ENCODE measurements at regions not wholly inside any gene's neighbourhood (a gene's known extent, or its start where the extent isn't known, plus 50 kb on each side); places are given as distances from the start of the nearest gene placed in this dataset.
"Not testable (repeated sequence)": the region's sequence is repeated elsewhere in the genome, so short reads cannot be mapped to it uniquely, and the experiment has no call there.

DNA sequence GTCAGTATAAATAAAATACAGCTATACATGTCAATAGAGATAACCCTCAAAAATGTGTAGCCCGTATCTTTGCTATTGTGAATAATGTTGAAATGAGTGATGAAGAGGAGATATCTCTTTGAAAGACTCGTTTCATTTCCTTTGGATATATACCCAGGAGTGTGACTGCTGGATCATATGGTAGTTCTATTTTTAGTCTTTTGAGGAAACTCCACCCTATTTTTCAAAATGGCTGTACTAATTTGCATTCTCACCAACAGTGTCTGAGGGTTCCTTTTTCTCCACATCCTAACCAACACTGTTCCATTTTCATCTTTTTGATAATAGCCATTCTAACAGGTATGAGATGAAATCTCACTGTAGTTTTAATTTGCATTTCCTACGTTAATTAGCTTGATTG is 237.5 kb upstream of the GBE1 start:
- no peak for DNase-seq

- DNase-seq, result no peak
Observed at GRCh38 chr3:81998139-81998755, 236.8 kb upstream of the GBE1 start.

- DNase-seq, result no peak
Observed at GRCh38 chr3:81997390-81997789, 235.9 kb upstream of the GBE1 start.

DNA sequence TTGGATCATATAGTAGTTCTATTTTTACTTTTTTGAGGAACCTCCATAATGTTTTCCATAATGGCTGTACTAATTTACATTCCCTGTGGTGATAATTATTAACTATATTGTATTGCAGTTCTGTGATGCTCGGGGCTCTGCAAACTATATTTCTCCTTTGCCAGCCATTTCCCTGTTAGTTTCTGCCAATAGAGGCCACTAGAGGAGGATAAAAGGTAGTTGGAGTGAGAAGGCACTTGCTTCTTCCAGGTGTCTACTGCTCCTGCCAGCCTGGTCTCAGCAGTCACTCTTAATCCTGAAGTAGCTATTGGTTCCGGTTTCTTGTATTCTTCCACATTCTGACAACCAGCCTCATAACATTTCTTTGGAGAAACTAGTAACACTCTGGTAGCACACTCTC is 233.9 kb upstream of the GBE1 start:
- no peak for DNase-seq

GRCh38 chr3:81989758-81990157 is 228.3 kb upstream of the GBE1 start:
- DNase-seq, result no peak

DNA sequence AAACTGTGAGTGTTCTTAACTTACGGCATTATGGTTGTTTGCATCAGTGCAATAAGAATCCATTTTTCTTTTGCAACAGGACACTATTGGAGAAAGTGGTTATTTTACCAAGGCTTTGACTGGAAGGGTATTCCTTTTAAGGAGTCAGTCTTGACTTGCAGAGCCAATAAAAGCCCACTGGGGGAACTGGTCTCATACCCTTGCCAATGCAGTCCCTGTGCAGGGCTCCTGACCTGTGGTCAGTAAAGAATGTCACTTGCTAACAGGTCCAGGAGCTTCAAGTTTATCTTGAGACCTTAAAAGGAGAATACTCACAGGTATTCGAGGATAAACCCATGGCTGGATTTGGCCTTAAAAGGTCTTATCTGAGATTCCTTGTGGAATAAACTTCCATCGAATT is 227.8 kb upstream of the GBE1 start:
- DNase-seq, result no peak

DNA sequence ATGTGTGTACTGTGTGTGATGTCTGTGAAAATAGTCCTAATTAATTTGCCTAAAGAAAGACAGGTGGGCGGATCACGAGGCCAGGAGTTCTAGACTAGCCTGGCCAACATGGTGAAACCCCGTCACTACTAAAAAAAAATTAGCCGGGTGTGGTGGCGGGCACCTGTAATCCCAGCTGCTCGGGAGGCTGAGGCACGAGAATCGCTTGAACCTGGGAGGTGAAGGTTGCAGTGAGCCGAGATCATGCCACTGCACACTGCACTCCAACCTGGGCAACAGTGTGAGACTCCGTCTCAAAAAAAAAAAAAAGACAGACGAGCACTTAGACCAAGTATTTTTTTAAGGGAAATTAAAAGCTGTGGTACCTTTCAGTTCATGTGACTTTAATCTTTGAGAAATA is 226.0 kb upstream of the GBE1 start:
- not testable (repeated sequence) for DNase-seq

DNA sequence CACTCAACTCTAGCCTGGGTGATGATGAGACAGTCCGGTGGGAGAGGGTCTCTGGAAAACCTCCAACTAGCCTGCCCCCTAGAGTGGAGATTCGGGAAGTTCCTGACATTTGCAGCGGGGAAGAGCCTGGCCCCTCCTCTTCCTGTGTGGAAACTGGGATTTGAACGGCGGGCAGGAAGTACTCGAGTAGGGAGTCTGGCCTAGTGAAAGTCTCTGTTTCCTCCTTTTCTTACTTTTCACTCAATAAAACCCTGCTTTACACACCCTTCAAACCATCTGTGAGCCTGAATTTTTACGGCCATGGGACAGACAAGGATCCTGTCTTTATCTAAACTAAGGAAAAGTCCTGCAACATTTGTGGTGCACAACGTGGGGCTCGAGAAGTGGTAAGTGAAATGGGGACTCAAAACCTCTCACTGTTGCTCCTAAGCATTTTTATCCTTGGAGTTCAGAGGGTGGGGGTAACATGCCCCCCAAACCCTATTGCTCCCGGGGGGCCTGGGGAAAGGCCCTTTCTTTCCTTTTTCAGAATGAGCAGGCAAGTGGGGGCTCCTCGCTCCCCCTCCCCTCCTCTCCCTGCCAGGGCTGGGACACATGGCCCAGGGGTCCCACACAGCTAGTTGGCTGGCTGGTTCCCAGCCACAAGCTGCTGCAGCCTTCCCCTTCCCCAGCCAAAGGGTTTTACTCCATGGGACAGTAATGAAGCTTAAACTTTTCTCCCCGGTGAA is 224.7 kb upstream of the GBE1 start:
- DNase-seq, result no peak

DNA sequence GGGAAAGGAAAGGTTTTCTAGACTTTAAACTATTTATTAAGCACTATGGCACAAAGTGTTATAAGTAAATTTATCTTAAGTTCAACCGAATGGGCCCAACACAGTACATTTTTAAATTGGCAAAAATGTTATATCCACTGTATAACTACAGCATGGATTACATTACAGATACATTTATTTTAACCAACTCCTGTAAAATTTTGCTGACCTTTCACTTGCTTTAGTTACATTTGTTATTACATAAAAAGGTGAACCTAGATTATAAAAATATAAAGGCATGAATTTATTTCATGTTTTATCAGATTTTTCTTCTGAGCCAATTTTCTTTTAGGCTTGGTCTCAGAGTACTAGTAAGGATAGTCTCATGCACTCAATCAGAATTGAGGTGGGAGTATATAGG is 221.9 kb upstream of the GBE1 start:
- DNase-seq, result no peak

GRCh38 chr3:81980596-81981494 is 219.4 kb upstream of the GBE1 start:
- DNase-seq, result no peak

- no peak for DNase-seq
Observed at GRCh38 chr3:81974751-81975150, 213.3 kb upstream of the GBE1 start.

DNA sequence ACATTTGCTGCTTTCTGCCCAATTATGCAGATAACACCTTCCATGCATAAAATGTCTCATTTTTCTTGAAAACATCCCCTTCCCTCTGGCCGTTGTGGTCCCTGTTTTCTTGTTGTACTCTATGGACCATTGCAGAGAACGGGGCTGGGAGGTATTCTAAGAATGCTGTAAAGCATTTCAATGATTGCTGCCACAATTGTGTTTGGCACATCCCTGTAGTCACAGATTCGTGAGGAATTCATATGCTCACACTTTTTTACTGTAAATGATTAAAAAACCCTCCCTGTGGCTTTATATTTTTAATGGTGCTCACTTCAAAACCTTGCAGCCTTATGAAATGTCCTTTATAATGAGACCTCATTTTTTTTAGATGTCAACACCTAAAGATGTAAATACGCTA is 207.2 kb upstream of the GBE1 start:
- DNase-seq, result no peak

GRCh38 chr3:81967393-81967792 is 205.9 kb upstream of the GBE1 start:
- no peak for DNase-seq

- DNase-seq, result no peak
Observed at GRCh38 chr3:81965696-81966095, 204.3 kb upstream of the GBE1 start.

DNA sequence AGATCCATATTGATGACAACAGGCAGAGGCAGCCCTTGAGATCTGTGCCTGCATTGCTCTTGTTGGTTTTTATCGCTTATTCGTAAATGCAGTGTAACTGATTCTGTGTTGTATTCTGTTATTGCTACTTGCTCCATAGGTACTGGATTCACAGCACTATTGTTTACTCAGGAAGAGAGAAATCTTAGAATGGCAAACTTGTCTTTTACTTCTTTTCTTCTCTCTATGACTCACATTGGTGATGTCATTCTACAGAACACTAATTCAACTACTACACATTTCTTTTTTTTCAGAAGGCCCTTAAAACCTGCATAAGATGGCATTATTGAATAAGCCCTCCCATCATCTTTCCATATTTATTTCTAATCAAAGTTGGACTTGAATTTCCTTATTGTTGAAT is 201.0 kb upstream of the GBE1 start:
- DNase-seq, result no peak

DNA sequence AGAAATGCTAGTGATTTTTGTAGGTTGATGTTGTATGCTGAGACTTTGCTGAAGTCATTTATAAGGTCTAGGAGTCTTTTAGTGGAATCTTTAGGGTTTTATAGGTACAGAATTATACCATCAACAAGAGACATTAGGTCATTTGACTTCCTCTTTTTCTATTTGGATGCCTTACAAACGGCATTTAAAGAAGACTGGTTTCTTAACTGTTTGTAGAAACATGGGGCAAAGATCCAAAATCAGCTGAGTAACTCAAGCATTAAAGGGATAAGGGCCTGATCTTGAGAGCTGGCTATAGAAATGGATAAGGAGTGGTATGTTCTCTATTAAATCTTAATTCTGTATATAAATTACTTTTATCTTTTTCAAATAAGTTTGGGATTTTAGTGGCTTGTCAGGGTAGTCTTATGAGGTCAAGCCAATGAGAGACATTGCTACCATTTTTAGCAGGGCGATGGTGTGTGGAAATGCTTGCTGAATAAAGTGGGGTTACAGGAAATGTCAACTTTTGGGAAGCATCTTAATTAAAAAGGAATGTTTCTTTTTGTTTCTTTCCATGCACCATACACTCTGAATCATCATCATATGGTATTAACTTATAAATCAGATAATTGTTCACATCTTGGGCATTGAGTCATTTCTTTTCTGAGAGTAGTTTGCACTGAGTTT is 197.7 kb upstream of the GBE1 start:
- no peak for DNase-seq

- no peak for DNase-seq
Observed at GRCh38 chr3:81955878-81956277, 194.4 kb upstream of the GBE1 start.

- no peak for DNase-seq
Observed at GRCh38 chr3:81953111-81953510, 191.7 kb upstream of the GBE1 start.

DNA sequence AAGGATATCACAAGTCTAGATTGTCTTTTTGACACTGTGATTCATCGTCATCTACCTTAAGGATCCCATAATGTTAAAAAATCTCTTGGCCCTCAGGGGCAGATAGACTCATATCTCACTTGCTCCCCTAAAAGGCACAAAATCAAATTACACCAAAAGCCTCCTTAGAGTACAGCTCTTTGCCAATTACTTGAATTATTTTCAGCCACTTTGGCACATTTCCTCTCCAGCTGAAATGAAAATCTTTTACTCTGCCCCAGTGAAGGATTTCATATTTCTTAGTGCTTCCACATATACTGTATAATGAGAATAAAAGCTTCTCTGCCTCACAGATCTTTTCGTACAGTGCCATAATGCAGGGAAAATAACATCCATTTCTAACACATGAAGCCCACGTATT is 190.7 kb upstream of the GBE1 start:
- no peak for DNase-seq

- DNase-seq, result no peak
Observed at GRCh38 chr3:81951636-81952035, 190.2 kb upstream of the GBE1 start.

DNA sequence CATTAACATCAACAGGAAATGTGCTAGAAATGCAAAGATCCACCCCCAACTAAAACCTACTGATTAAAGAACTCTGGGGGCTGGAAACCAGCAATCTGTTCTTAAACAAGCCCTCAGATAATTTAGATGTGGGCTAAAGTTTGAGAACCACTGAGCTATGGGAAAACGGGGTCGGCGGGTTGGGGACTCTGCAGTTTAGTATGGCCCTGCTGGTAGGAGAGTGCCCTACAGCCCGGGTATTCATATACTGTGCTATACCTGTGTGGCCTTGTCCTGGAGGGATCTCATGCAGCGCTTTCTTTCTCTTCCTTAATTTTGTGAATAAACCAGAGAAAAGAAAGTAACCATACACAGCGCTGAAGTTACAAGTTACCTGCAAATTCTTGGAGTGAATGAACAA is 189.7 kb upstream of the GBE1 start:
- DNase-seq, result no peak

GRCh38 chr3:81947359-81947758 is 185.9 kb upstream of the GBE1 start:
- no peak for DNase-seq

DNA sequence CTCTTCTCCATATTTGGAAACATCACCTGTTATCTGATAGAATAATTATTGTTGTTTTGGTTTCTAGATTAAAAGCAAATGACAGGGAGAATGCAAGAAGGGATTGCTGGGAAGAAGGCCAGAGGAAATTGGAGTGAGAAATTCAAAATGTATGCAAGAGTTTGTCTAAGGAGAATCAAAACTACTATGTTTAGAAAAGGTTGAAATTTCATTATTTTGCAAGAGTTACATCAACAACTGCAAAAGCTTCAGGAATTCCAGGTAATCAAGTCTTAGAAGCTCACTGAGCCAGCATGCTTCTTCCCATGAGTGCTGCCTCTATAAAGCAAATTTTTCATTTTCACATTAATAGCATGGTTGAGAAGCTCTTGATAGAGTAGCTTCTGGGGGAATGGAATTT is 177.2 kb upstream of the GBE1 start:
- no peak for DNase-seq
